SU-DHL-6 (cell line): ENCODE measurements at regions not wholly inside any gene's neighbourhood (a gene's known extent, or its start where the extent isn't known, plus 50 kb on each side); places are given as distances from the start of the nearest gene placed in this dataset.

ENCODE experiments used
- H2AFZ ChIP-seq: fragments of 200-600 bp; sonication (generic); 2 replicates; pipeline ENCODE4 v1.6.1; 2014; ENCODE audit warnings: low read depth, mild to moderate bottlenecking, moderate library complexity, mixed read lengths, antibody characterized with exemption, low read length; ENCODE audit not compliant: severe bottlenecking
- H3F3A ChIP-seq: fragments of 200-600 bp; shearing (Covaris generic); 2 replicates; pipeline ENCODE4 v1.6.0; 2016; ENCODE audit warnings: antibody characterized with exemption, mild to moderate bottlenecking; ENCODE audit not compliant: insufficient read depth
- H3K27ac ChIP-seq: fragments of 200-600 bp; sonication (generic); 2 replicates; pipeline ENCODE4 v1.5.1; 2016; ENCODE audit warnings: low read depth, mild to moderate bottlenecking, low read length, moderate library complexity, mixed read lengths
- H3K27me3 ChIP-seq: fragments of 200-600 bp; sonication (generic), shearing (Covaris generic); 2 replicates; pipeline ENCODE4 v1.6.0; 2014; ENCODE audit warnings: mild to moderate bottlenecking, low read length
- H3K36me3 ChIP-seq: fragments of 200-600 bp; sonication (generic); 2 replicates; pipeline ENCODE4 v1.6.1; 2014; ENCODE audit warnings: mild to moderate bottlenecking, low read length, mixed read lengths
- H3K4me2 ChIP-seq: fragments of 300-600, 200-600 bp; shearing (Covaris generic), sonication (generic); 2 replicates; pipeline ENCODE4 v1.6.0; 2014; ENCODE audit warnings: low read length, low read depth, mild to moderate bottlenecking; ENCODE audit not compliant: poor library complexity, severe bottlenecking
- H3K4me3 ChIP-seq: fragments of 200-600 bp; sonication (generic); 2 replicates; pipeline ENCODE4 v1.5.1; 2014; ENCODE audit warnings: antibody characterized with exemption, low read length, mild to moderate bottlenecking, mixed read lengths; ENCODE audit not compliant: insufficient read depth, poor library complexity, severe bottlenecking
- H3K79me2 ChIP-seq: fragments of 200-600 bp; sonication (generic); 2 replicates; pipeline ENCODE4 v1.6.1; 2014; ENCODE audit warnings: mild to moderate bottlenecking, low read length, moderate library complexity; ENCODE audit not compliant: insufficient read depth
- H3K9ac ChIP-seq: fragments of 200-600 bp; sonication (generic); 2 replicates; pipeline ENCODE4 v1.7.0; 2014; ENCODE audit warnings: mild to moderate bottlenecking, low read length
- H3K9me2 ChIP-seq: fragments of 200-600 bp; sonication (generic); replicated peaks from 2 replicates; pipeline ENCODE4 v1.6.1; 2014; ENCODE audit warnings: low read length; ENCODE audit not compliant: insufficient read depth
- H3K9me3 ChIP-seq: fragments of 200-600 bp; sonication (generic); 2 replicates; pipeline ENCODE4 v1.6.1; 2014; ENCODE audit warnings: low read length, mixed read lengths; ENCODE audit not compliant: insufficient read depth
- H4K20me1 ChIP-seq: fragments of 200-600 bp; sonication (generic); 2 replicates; pipeline ENCODE4 v1.6.1; 2014; ENCODE audit warnings: low read depth, mild to moderate bottlenecking, antibody characterized with exemption, low read length, moderate library complexity, mixed read lengths
- CTCF ChIP-seq: fragments of 200-600 bp; sonication (generic); IDR thresholded peaks from one replicate; pipeline ENCODE4 v1.5.1; 2017; ENCODE audit warnings: antibody characterized with exemption, mild to moderate bottlenecking, low read length, moderate library complexity; ENCODE audit not compliant: insufficient read depth, poor library complexity, severe bottlenecking
- EZH2phosphoT487 ChIP-seq: fragments of 200-600 bp; sonication (generic), shearing (Covaris generic); conservative IDR thresholded peaks from 2 replicates; pipeline ENCODE4 v1.6.1; 2018; ENCODE audit warnings: mild to moderate bottlenecking, antibody characterized with exemption, low read length, moderate library complexity, mixed read lengths

- Histone ChIP-seq H3K27ac (no peak overlapping the region), H3K9me3 (no peaks in the 10 kb centered on the region), H3K27me3 (no peaks in the 10 kb centered on the region; the same call in 1 of the 2 replicates), H3K79me2 (no peaks in the 10 kb centered on the region), H3K4me2 (no peak overlapping the region), H4K20me1 (no peaks in the 10 kb centered on the region), H3K36me3 (no peaks in the 10 kb centered on the region), H3F3A (no peaks in the 10 kb centered on the region), H3K9ac (no peak overlapping the region), H3K9me2 (no peaks in the 10 kb centered on the region), H3K4me3 (no peak overlapping the region), H2AFZ (no peak overlapping the region)
- no peak for TF ChIP-seq EZH2phosphoT487
- no peak for TF ChIP-seq CTCF
Observed at GRCh38 chr20:47971058-47971791, 185.9 kb upstream of the SULF2 start.

GRCh38 chr20:47970282-47970903 lies 185.1 kb upstream of the SULF2 start:
- no peak overlapping the region for H3K27ac ChIP-seq
- H3K9me2 ChIP-seq = no peaks in the 10 kb centered on the region
- H3K9me3 ChIP-seq = no peaks in the 10 kb centered on the region
- H3K79me2 ChIP-seq = no peaks in the 10 kb centered on the region
- no peaks in the 10 kb centered on the region for H3F3A ChIP-seq
- H3K4me2 ChIP-seq = no peak overlapping the region
- H3K9ac ChIP-seq = no peak overlapping the region
- H2AFZ ChIP-seq = no peak overlapping the region
- no peaks in the 10 kb centered on the region for H3K36me3 ChIP-seq
- H4K20me1 ChIP-seq = no peaks in the 10 kb centered on the region
- H3K27me3 ChIP-seq = no peaks in the 10 kb centered on the region; the same call in 1 of the 2 replicates
- no peak overlapping the region for H3K4me3 ChIP-seq
- TF ChIP-seq EZH2phosphoT487 = no peak
- no peak for TF ChIP-seq CTCF

- Histone ChIP-seq H3K79me2 (no peaks in the 10 kb centered on the region), H3K4me2 (no peak overlapping the region)
- TF ChIP-seq CTCF (no peak), EZH2phosphoT487 (no peak)
Observed at GRCh38 chr20:47969426-47969825, 184.1 kb upstream of the SULF2 start.

More at GRCh38 chr20:47969426-47969825, 184.1 kb upstream of the SULF2 start:
- H3K4me3 ChIP-seq = no peak overlapping the region
- H3K9me2 ChIP-seq = no peaks in the 10 kb centered on the region
- no peaks in the 10 kb centered on the region for H3K9me3 ChIP-seq
- no peak overlapping the region for H3K9ac ChIP-seq
- no peaks in the 10 kb centered on the region for H4K20me1 ChIP-seq
- no peak overlapping the region for H3K27ac ChIP-seq
- no peaks in the 10 kb centered on the region for H3K36me3 ChIP-seq
- H3F3A ChIP-seq = no peaks in the 10 kb centered on the region
- no peaks in the 10 kb centered on the region; the same call in 1 of the 2 replicates for H3K27me3 ChIP-seq
- H2AFZ ChIP-seq = no peak overlapping the region
